Hematopoietic multipotent progenitor cell treated with erythropoietin and hydrocortisone succinate and interleukin-3 and kit ligand, for 4 days (in vitro differentiated cells): ENCODE measurements at regions not wholly inside any gene's neighbourhood (a gene's known extent, or its start where the extent isn't known, plus 50 kb on each side); places are given as distances from the start of the nearest gene placed in this dataset.
"Not testable (repeated sequence)": the region's sequence is repeated elsewhere in the genome, so short reads cannot be mapped to it uniquely, and the experiment has no call there.

Source experiments
- DNase-seq: peaks from one replicate; pipeline ENCODE4 v3.0.0-alpha.2; 2015

- DNase-seq, result no peak
Observed at GRCh38 chrX:136975684-136976470, 57.9 kb downstream of the GPR101 start.

- DNase-seq, result no peak
Observed at GRCh38 chrX:136967966-136968365, 65.8 kb downstream of the GPR101 start.

- DNase-seq, result no peak
Observed at GRCh38 chrX:136963973-136964372, 69.8 kb downstream of the GPR101 start.

- DNase-seq, result no peak
Observed at GRCh38 chrX:136961594-136962135, 72.1 kb downstream of the GPR101 start.

- peak; percentile 66 for DNase-seq
Observed at GRCh38 chrX:136954930-136955329, 74.4 kb upstream of the RBMX start.

- DNase-seq, result peak; percentile 89
Observed at GRCh38 chrX:136953867-136954787, 73.6 kb upstream of the RBMX start.

GRCh38 chrX:136950211-136950610 is 69.7 kb upstream of the RBMX start:
- no peak for DNase-seq

- no peak for DNase-seq
Observed at GRCh38 chrX:136941396-136942337, 61.1 kb upstream of the RBMX start.

GRCh38 chrX:136936183-136936549 is 55.6 kb upstream of the RBMX start:
- no peak for DNase-seq

GRCh38 chrX:136935533-136936182 is 55.1 kb upstream of the RBMX start:
- DNase-seq, result not testable (repeated sequence)

- DNase-seq, result not testable (repeated sequence)
Observed at GRCh38 chrX:136934652-136935051, 54.1 kb upstream of the RBMX start.

GRCh38 chrX:136933611-136934145 is 53.2 kb upstream of the RBMX start:
- no peak for DNase-seq

- DNase-seq, result no peak
Observed at GRCh38 chrX:136931661-136932060, 51.1 kb upstream of the RBMX start.
